Vagina (tissue), 2 donors: ENCODE measurements at regions not wholly inside any gene's neighbourhood (a gene's known extent, or its start where the extent isn't known, plus 50 kb on each side); places are given as distances from the start of the nearest gene placed in this dataset.

Experiments
- CTCF ChIP-seq, 3 experiments: fragments of 450-650 bp in 2 of 3; fragments of 200-600 bp in 1 of 3; sonication (generic) in 1 of 3; IDR thresholded peaks; one replicate each; pipeline ENCODE4 v1.5.1; 2017 to 2019; ENCODE audit warnings: antibody characterized with exemption in 3 of 3, mild to moderate bottlenecking in 2 of 3, moderate library complexity in 2 of 3
- POLR2A ChIP-seq, 2 donors: fragments of 450-650 bp; IDR thresholded peaks; one replicate each; pipeline ENCODE4 v1.6.1; 2017; ENCODE audit warnings: antibody characterized with exemption in 2 of 2, mild to moderate bottlenecking in 2 of 2, moderate library complexity in 2 of 2
- POLR2AphosphoS5 ChIP-seq, 2 donors: sonication (generic); formaldehyde crosslinking; IDR thresholded peaks; one replicate each; pipeline ENCODE4 v1.9.0; 2017; ENCODE audit warnings: antibody characterized with exemption in 2 of 2, mild to moderate bottlenecking in 2 of 2, low read depth in 1 of 2; ENCODE audit not compliant: insufficient read depth in 1 of 2

- TF ChIP-seq CTCF (IDR thresholded peaks at IDR 0.05), result no peak
- TF ChIP-seq POLR2AphosphoS5 (IDR thresholded peaks at IDR 0.05; ENCODE audit: insufficient read depth in 1 of 2, low read depth in 1 of 2), result no peak
- TF ChIP-seq POLR2A (IDR thresholded peaks at IDR 0.05), result no peak
Measured at GRCh38 chr5:25345240-25345771, 700.5 kb upstream of the CDH10 start.
